ENCODE measurements at regions not wholly inside any gene's neighbourhood (a gene's known extent, or its start where the extent isn't known, plus 50 kb on each side); places are given as distances from the start of the nearest gene placed in this dataset.

DNA sequence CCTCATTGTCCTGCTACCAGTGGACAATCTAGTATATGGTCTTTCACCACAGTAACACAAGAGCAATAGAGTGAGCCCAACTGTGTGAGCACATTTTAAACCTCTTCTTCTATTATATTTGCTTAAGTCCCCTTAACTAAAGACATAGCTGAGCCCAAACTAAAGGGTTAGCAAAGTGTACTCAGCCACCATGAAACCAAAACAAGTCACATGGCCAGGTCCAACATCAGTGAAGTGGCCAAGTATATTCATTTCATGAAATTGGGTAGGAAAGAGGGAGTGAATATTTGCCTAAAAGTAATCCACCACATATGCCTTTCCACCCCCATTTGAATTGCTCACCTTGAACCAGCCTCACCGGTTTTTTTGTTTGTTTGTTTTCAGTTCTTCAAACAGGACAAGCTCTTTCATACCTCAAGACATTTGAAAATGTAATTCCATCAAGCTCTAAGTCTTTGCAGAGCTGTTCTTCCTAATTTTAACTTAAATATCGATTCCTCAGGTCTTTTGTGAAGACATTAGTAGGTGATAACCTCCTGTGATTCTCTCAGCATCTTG, 327.0 kb upstream of the SEMA6D start:
- DNase-seq, result no peak

DNA sequence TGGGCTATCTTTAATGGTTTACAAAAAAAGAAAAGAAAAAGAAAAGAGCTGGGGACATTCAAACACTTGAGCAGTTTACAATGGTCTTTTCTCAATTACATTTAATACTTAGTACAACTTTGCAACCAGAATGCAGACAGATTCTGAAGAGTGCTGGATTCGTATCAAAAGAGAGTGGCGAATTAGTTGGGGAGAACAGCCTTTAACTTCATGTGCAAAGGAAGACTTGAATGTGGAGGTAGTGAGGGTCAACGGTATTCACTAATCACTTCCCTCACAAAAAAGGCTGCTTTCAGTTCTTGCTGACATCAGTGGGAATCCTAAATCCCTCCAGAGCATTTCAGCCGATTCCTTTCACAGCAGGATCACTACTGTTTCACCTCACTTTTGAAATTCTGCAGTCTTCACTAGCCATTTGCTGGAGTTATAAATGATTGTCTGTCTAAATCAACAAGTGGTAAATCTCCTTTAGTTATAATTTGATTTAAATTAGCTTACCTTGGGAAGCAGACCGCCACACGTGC, 323.0 kb upstream of the SEMA6D start:
- no peak for DNase-seq

DNA sequence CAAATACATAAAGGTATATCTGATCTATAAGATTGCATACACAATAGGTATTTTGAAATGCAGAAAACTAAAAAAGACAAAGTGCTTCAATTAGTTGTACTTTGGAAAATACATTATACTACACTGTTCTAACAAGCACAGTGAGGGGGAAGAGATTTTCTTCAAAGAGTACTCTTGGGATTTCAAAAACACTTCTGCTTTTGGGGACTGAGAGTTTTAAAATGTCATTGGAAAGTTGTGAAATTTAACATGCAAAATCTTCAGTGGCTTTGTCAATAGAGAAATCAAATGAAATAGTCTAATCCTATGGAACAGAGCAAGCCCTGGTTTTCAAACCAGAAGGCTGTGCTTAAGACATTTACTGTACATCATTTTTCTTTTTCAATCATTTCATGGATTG, 322.2 kb upstream of the SEMA6D start:
- no peak for DNase-seq

DNA sequence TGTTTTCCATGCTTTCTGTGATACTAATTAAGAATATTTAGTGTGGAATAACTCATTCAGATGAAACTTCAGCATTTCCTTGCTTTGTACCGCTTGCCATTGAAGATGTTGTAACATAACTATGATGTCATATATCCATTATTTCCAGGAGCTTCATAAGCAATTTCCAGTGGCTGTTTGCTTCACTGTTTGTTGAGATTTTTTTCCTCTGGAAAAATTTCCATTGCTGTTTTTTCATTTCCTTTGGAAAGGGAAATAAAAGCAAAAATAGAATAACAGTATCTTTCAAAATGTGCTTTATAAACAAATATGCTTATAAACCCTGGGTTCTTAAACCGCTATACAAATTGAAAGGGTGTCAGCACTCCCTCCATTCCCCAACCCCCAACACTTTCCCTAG, 319.6 kb upstream of the SEMA6D start:
- DNase-seq, result no peak

DNA sequence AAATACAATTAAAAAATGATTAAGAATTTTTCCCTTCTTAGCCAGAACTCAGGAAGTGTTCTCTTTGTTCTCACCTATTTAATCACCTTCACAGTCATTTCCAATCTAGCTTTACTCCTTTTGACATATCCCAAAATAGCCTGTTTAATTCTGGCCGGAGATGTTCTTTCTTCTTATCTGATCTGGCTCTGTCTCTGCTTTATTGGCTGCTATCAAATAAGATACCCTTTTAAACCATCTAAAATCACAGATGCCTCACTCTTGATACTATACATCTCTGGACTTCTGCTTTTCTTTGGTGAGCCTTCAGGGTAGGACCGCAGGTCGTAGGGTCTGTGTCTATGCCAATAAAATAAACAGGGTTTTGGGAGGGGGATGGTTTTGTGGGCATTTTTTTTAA, 319.2 kb upstream of the SEMA6D start:
- DNase-seq, result no peak

DNA sequence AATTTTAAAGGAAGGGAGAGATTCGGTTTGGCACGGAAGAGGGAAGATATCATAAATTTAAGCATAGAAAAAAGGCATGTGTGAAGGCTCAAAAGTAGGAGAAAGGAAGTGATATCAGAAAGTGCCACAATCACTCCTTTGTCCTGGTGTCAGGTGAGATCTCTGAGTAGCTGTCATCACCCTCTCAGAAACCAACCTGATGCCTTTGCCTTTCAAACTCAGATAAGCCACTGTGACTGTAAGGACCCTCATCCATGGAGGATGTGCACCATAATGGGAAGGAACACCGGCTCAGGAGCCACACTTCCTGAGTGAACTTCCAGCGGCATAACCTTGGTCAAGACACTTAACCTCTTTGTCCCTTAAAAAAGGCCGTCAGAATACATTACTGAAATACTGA, 318.7 kb upstream of the SEMA6D start:
- no peak for DNase-seq

DNA sequence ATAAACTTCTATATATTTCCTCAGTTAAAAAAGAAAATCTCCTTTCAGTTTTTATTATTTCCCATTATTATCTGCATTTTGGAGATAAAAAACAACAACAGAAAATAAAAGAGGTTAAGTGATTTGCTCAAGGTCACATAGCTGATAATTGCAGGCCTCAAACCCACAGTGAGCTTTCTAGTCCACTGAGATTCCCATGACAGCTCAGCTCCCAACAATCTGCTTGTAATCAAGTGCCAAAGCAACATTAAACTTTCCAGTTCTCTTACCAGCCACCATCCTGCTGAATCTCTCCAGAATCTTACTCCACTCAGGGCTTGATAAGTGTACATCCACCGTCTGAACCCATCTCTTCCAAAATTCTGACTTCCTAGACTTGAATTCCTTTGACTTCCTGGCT, 318.2 kb upstream of the SEMA6D start:
- DNase-seq, result no peak

DNA sequence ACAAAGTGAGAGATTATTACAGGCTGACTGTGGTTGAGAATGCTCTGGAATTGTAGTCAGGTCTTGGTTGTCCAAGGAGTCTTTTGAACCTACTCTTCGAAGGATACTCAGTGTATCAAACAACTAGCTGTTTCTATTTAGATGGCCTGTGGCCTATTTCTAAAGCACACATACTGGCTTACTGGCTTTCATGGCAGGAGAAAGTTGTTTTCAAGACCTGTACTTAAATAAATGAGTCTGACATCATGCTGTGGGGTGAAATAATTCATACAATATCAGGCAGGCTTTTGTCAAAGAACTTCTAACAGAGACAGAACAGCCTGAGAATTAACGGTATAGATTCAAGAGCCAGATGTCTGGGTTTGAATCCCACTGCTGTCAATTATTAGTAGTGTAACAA, 316.7 kb upstream of the SEMA6D start:
- no peak for DNase-seq

DNA sequence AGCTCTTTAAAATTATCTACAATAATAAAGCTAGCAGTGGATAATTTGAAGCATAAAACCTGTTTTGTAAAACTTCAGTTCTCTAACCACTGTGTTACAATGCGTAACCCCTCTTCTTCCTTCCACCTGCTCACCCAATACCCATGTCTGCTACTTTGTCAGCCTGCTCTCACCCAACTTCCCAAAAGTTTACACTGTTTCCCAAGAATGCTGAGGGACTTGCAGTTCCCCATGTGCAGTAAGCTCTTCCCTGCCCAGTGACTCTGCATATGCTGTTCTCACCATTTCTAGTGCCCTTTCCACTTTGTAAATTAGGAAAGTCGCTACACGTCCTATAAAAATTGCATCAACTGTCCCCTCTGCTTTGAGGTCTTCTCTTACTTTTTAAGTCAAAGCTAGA, 315.9 kb upstream of the SEMA6D start:
- DNase-seq, result no peak

DNA sequence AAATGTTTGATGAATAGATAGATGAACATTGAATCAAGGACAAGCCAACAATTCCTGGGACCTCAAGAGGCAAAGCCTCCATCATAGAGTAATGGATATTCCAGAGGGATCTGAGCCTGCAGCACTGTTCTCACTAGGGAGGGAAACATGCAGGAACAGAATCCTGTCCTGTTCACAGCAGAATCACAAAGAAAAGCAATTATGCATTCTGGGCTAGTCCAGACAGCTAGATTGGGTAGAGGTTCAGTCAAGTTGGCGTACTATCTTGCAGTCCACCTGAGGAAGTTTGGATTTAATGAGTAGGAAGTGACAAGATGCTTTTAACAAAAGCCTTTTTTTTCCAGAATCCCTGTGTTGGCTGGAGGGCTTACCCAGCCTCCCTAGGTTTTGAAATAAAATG, 314.5 kb upstream of the SEMA6D start:
- DNase-seq, result no peak

DNA sequence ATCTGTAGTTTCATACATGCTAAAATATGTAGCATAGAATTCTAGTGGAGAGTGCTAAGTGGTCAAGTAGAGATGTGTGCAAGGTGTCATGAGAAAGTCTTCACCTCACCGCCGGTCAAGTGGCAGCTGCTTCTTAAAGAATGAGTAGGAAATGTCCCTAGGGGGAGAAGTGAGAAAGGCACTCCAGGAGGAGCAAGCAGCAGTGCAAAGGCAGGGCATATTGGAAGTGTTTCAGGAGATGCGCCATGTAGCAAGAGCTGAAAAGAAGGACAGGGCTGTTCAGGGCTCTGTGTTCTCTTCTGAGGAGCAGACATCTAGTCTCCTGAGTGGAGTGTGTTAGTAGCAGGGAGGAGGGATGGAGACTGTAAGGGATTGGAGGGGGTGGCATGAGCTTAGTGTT, 312.4 kb upstream of the SEMA6D start:
- no peak for DNase-seq

DNA sequence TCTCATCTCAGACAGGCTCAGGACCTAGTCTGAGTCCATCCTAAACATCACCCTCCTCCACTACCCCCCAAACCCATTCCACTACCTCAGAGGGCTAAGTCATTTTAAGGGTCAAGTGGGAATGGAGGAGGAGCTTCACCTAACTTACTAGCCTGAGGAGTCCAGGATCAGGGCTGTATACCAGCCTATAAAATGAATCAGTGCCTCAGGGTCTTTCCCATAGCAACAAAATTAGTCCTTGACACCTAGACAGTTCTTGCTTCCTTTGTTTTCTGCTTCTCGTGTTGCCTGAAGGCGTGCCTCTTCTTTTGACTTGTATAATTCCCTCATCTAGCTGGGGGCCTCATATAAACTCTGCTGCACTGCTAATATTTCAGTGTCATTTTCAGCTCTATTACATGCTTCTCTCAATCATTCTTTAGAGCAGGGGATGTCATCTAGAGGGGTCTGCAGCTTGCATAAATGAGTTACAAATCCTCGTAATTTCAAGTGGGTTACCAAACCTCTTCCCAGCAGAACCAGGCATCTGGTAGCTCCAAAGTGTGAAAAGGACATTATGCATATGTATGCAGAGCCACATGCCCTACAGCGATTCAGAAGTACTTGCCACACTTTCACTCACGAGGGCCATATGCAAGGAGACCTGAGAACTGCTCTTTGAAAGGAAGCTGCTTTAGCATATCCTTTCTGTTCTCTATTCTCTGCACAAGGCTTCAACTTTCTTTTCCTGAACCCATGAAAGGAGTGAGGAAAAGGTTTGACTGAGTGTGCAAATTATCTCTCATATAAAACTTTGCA, 311.7 kb upstream of the SEMA6D start:
- DNase-seq, result no peak

DNA sequence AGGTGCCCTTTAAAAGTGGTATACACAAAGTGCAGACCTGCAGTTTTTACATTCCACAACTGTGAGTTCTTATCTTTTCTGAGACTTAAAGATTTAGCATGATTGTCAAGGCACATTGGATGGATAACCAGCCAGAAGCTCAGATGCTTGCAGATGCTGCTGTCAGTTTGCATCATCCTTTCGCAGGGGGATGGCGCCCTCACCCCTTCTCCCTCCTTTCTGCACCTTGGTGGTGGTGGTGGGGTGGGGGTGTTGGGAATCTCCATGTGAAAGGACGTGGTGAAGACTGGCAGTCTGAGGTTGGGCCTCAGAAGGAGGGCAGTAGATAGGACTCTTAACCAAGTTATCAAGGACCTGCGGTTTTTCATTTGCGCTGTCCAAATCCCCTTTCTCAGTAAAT, 309.6 kb upstream of the SEMA6D start:
- no peak for DNase-seq

DNA sequence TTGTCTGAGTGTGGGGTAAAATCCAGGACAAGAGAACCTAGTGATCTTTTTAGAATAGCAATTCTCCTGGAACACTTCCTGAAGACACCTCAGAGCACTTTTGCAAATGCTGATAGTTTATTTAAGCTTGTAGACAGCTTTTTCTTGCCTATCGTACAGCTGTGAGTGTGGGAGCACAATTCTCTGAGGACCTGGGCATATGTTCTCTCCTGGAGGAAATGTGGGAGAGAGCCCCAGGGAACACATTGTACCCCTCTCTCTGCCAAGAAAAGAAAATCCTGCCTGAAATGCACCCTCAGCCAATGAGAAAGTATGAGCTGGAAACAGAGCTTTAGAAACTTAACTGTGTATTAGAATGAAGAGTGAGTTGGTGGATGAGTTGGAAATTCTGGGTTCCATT, 308.3 kb upstream of the SEMA6D start:
- DNase-seq, result no peak

DNA sequence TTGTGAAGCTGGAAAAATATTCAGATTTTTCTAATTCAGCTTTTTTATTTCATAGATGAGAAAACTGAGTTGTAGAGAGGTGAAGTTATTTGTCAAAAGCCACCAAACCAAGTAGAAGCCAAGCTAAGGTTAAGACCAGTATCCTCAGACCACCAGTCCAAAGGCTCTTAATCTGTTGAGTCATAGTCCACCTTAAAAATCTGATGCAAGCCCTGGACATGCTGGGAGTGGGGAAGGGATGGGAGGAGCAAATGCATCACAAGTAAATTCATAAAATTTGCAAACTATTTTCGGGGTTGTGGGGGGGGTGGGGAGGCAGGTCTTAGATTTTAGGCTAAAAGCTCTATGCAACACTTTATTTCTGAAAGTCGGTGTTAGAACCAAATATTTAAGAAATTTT, 307.7 kb upstream of the SEMA6D start:
- no peak for DNase-seq

DNA sequence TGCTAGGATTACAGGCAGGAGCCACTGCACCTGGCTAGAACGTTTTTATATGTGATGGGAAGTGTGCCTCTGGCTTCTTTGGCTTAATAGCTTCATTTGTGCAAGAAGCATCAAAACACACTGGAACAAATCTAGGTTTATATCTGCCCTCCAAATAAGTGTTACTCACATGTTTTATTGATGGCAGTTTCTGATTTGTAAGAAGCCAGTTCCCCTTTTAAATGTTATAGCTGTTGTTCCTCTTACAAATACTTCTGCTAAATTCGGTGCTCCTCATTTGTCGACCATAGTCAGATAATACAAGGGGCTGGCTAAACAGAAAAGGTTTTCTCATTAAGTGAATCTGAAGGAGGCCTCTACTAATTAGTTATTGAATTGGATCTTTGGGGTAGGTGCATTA, 307.1 kb upstream of the SEMA6D start:
- no peak for DNase-seq

DNA sequence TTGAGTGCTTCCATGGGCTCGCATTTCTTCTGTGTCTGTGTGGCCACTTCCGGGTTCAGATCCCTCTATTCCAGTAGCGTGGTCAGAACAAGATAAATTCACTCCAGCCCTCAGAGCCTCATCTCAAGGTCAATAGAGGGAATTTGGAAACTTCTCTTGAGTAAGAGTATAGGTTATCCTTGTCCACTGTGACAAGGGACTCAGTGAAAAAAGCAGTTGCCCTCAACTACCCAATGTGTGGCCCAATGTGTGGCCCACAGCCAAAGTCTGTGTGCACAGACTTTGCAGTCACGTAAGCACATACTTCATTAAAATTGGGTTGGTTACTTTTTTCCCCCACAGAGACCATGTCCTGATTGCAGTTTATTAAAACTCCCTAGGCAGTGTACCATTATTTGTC, 305.6 kb upstream of the SEMA6D start:
- no peak for DNase-seq

DNA sequence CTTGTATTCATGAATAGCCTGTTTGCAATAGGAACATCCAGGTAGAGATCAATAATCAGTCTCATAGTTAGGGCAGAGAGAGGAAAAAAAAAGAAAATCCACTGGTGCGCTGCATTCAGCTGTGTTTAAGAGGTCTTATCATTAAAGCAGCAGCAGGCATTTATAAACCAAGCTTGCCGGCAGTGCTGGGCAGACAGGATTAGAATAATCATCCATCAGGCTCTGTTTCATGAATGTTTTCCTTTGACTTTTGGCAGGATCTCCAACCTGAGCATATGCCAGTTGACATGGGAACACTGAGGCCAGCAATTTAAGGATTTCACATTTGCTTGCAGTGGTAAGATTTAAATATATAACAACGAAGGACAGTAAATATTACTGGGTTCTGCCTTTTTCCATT, 305.2 kb upstream of the SEMA6D start:
- peak; percentile 26 for DNase-seq

DNA sequence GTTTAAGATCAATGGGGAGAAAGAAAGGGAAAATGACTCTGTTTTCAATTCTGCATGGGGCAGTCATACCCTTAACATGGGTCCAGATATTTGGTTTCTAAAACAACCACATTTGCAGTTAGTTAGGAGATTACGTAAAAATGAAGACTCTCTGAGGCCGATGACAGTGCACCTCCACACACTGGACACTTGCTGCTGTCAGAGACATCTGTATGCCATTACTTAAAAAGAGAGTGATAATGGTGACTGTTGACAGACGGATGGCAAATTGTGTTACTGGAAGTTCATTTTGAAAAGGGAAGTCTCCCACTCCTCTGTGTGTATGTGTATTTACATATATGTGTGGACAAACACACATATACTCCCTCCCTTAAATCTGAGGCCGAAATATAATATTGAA, 304.5 kb upstream of the SEMA6D start:
- DNase-seq, result no peak

DNA sequence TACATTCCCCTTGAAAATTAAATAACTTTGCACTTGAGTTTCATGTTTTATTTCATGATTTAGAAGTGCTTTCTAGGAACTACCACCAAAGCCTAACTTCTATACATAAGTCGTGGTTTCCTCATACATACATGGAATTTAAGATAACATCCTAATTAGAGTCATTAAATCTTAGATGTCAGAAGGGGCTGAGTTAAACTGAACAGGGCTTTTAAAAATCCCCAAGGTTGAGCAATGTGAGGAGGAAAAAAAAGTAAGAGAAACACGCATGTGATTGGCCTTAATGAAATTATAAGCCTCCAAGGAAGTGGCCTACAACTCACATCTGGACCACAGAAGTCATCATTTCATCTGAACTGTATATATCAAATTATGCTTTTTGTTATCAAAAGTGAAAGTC, 303.1 kb upstream of the SEMA6D start:
- no peak for DNase-seq

DNA sequence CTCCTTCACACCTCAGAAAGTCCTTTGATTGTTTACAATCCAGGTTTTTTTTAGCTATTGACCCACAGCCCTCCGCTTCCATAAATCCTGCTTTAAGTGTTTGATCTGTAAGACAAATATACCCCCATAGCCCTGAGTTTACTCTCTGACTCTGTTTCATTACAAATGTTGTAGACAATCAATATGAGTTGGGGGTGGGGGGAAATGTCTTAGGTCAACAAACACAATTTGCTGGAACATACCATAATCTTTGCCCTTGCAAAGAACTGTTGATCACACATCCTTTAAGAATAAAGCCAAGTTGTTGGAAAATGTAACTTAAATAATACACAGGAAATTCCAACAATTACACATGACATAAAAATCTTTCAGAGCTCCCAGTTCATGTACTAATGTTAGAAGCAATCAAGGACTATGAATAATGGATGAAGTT, 301.8 kb upstream of the SEMA6D start:
- DNase-seq, result no peak

DNA sequence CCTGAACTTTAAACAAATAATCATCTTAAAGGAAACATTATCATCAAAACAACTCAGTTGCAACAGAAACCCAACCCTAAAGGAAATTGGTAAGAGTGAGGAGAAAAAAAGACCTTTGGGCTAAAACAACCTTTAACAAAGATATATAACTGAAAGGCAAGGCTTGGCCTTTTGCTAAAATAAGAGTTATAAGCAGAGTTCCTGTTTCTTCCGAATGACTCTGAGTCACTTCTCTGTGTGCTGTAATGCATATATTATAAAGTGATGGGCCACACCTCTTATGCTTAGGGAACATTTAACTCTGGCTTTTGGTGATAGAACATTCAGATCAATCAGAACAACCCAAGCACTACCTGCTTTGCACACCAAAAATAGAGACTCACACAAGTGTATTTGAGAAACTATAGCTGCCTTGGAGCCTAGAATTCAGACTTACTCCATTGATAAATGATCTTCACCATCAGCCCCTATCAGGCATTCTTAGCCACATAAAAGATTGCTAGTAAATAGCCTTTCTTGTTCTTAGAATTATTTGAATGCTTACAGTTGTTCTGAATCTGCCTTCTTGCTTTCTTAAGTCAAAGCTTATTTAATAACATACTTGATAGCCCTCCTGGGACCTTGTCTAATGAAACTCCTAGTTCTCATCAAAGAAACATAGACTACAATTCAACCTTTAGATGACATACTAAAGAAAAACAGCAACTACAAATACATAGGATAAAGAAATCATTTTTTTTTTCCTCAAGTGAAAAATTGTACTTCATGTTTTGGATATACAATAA, 294.2 kb upstream of the SEMA6D start:
- DNase-seq, result no peak

DNA sequence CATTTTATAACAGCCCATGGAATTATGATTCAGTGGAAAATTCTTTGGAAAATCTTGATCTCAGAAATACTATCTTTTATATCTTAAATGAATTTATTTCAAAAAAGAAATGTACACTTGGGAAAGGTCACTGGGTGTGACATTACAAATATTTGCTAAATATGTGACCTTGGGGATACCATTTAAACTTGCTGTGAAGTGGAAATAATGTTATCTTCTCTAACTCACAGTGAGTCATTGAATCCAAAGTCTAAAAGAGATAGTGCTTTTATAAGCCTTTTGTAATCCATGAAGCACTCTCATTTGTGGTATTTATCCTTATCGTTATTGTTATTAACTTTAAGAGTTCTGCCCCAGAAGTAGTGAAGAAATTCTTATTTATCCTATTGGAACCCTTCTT, 289.8 kb upstream of the SEMA6D start:
- no peak for DNase-seq

DNA sequence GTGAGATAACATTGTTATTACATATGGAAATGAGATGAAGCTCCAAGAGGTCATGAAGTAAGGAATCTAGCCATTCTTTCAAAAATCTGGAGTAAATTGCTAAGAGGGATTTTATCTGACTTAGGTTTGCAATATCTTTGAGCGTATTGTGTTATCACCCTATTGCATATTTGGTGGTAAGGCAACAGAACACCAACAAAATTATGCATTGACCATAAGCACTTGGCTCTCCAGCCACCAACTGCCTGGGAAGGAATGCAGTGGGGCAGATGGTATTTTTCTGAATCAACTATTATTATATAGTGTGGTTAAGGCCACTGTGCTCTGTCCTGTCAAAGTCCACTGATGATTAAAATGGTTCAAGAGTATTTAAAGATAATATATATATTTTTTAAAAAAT, 287.9 kb upstream of the SEMA6D start:
- DNase-seq, result no peak
